GM23338 (cell line): ENCODE measurements at regions not wholly inside any gene's neighbourhood (a gene's known extent, or its start where the extent isn't known, plus 50 kb on each side); places are given as distances from the start of the nearest gene placed in this dataset.

ENCODE experiments used
- ATAC-seq: fragments of 200-7000 bp; cut with Tn5 transposase; 3 replicates; pipeline ENCODE4 v1.9.1; 2020
- DNase-seq: peaks from one replicate; pipeline ENCODE4 v3.0.0-alpha.2; 2015; ENCODE audit warnings: low spot score
- H2AFZ ChIP-seq: fragments of 200-600 bp; sonication (generic); 2 replicates; pipeline ENCODE4 v1.8.0; 2016; ENCODE audit warnings: antibody characterized with exemption, mild to moderate bottlenecking, moderate library complexity
- H3F3A ChIP-seq: fragments of 200-600 bp; sonication (generic); replicated peaks from 2 replicates; pipeline ENCODE4 v1.8.0; 2017; ENCODE audit warnings: antibody characterized with exemption, mixed run types, low read depth
- H3K27ac ChIP-seq: fragments of 200-600 bp; sonication (generic); 2 replicates; pipeline ENCODE4 v1.6.1; 2016; ENCODE audit warnings: low read depth
- H3K27me3 ChIP-seq: fragments of 200-600 bp; sonication (generic); 2 replicates; pipeline ENCODE4 v1.8.0; 2016; ENCODE audit warnings: mild to moderate bottlenecking, mixed run types, moderate library complexity; ENCODE audit not compliant: insufficient read depth
- H3K36me3 ChIP-seq: fragments of 200-600 bp; sonication (generic); 2 replicates; pipeline ENCODE4 v1.8.0; 2016; ENCODE audit warnings: mild to moderate bottlenecking; ENCODE audit not compliant: insufficient read depth
- H3K4me1 ChIP-seq: fragments of 200-600 bp; sonication (generic); 2 replicates; pipeline ENCODE4 v1.8.0; 2016; ENCODE audit warnings: mild to moderate bottlenecking, moderate library complexity; ENCODE audit not compliant: insufficient read depth
- H3K4me2 ChIP-seq: fragments of 200-600 bp; sonication (generic); 2 replicates; pipeline ENCODE4 v1.7.1; 2017; ENCODE audit warnings: mixed run types
- H3K4me3 ChIP-seq: fragments of 200-600 bp; sonication (generic); 2 replicates; pipeline ENCODE4 v1.6.1; 2016; ENCODE audit warnings: mixed run types
- H3K79me2 ChIP-seq: fragments of 200-600 bp; sonication (generic); replicated peaks from 2 replicates; pipeline ENCODE4 v1.8.0; 2017; ENCODE audit warnings: mild to moderate bottlenecking; ENCODE audit not compliant: insufficient read depth
- H3K9me2 ChIP-seq: fragments of 200-600 bp; sonication (generic); 2 replicates; pipeline ENCODE4 v1.8.0; 2017; ENCODE audit not compliant: insufficient read depth
- H4K20me1 ChIP-seq: fragments of 200-600 bp; sonication (generic); replicated peaks from 2 replicates; pipeline ENCODE4 v1.8.0; 2017; ENCODE audit warnings: mild to moderate bottlenecking; ENCODE audit not compliant: insufficient read depth
- H3K27ac Mint-ChIP-seq: 2 replicates; pipeline ENCODE4 v1.8.0; 2020; ENCODE audit warnings: inconsistent platforms, mild to moderate bottlenecking, moderate library complexity, mixed read lengths
- H3K27me3 Mint-ChIP-seq: 3 replicates; pipeline ENCODE4 v1.8.0; 2022; ENCODE audit warnings: low read depth, mild to moderate bottlenecking, moderate library complexity, mixed read lengths, inconsistent platforms; ENCODE audit not compliant: insufficient read depth, poor library complexity
- H3K36me3 Mint-ChIP-seq: 3 replicates; pipeline ENCODE4 v1.8.0; 2021; ENCODE audit warnings: low read depth, mild to moderate bottlenecking, inconsistent platforms, moderate library complexity, mixed read lengths
- H3K4me1 Mint-ChIP-seq: 3 replicates; pipeline ENCODE4 v1.8.0; 2020; ENCODE audit warnings: mild to moderate bottlenecking, inconsistent platforms, mixed read lengths
- H3K4me3 Mint-ChIP-seq: 3 replicates; pipeline ENCODE4 v1.8.0; 2021; ENCODE audit warnings: moderate library complexity, mild to moderate bottlenecking, inconsistent platforms, mixed read lengths
- H3K9me3 Mint-ChIP-seq: 3 replicates; pipeline ENCODE4 v1.8.0; 2020; ENCODE audit warnings: moderate library complexity, mild to moderate bottlenecking, inconsistent platforms, mixed read lengths
- CREB1 ChIP-seq: fragments of 250-450 bp; sonication (Bioruptor Pico); IDR thresholded peaks from 2 replicates; pipeline ENCODE4 v1.5.0; 2020; ENCODE audit warnings: low read depth, mild to moderate bottlenecking, moderate library complexity
- CTCF ChIP-seq, 2 experiments: fragments of 200-600 bp in 1 of 2; sonication (generic) in 1 of 2; conservative IDR thresholded peaks; 2 replicates each; pipeline versions ENCODE4 v1.5.1 to v1.6.1; 2016 to 2017; ENCODE audit warnings: antibody characterized with exemption in 2 of 2, low read depth in 2 of 2, mild to moderate bottlenecking in 2 of 2, moderate library complexity in 1 of 2
- ETS1 ChIP-seq: IDR thresholded peaks from 2 replicates; pipeline ENCODE4 v1.6.1; 2016; ENCODE audit warnings: antibody characterized with exemption
- EZH2 ChIP-seq: fragments of 200-600 bp; sonication (generic); IDR thresholded peaks from one replicate; pipeline ENCODE4 v1.8.0; 2017; ENCODE audit warnings: antibody characterized with exemption, mild to moderate bottlenecking, low read depth; ENCODE audit not compliant: unreplicated experiment
- EZH2phosphoT487 ChIP-seq: fragments of 200-600 bp; sonication (generic); IDR thresholded peaks from one replicate; pipeline ENCODE4 v1.8.1; 2018; ENCODE audit warnings: antibody characterized with exemption; ENCODE audit not compliant: unreplicated experiment
- JUNB ChIP-seq: IDR thresholded peaks from one replicate; pipeline ENCODE4 v1.6.1; 2016; ENCODE audit warnings: antibody characterized with exemption; ENCODE audit not compliant: unreplicated experiment
- NANOG ChIP-seq: IDR thresholded peaks from 2 replicates; pipeline ENCODE4 v1.6.1; 2016; ENCODE audit warnings: antibody characterized with exemption, borderline replicate concordance
- POLR2AphosphoS5 ChIP-seq: IDR thresholded peaks from 2 replicates; pipeline ENCODE4 v1.6.1; 2016; ENCODE audit warnings: antibody characterized with exemption, low read depth
- STAT1 ChIP-seq: IDR thresholded peaks from one replicate; pipeline ENCODE4 v1.6.1; 2016; ENCODE audit warnings: antibody characterized with exemption; ENCODE audit not compliant: unreplicated experiment
- ZNF114 ChIP-seq: fragments of 250-450 bp; sonication (Bioruptor Pico); IDR thresholded peaks from 2 replicates; pipeline ENCODE4 v1.5.0; 2020; ENCODE audit warnings: mild to moderate bottlenecking, moderate library complexity
- ZNF331 ChIP-seq: fragments of 250-450 bp; sonication (Bioruptor Pico); IDR thresholded peaks from 2 replicates; pipeline ENCODE4 v1.5.0; 2020; ENCODE audit warnings: low read depth, mild to moderate bottlenecking, moderate library complexity
- ZNF462 ChIP-seq: fragments of 250-450 bp; sonication (Bioruptor Pico); IDR thresholded peaks from 2 replicates; pipeline ENCODE4 v1.5.0; 2020; ENCODE audit warnings: mild to moderate bottlenecking, moderate library complexity

GRCh38 chr12:24446287-24446686 is 496.8 kb upstream of the SOX5 start:
- H3K27ac ChIP-seq: no peak overlapping the region
- H3K27ac Mint-ChIP-seq: no peak overlapping the region
- H3K27me3 Mint-ChIP-seq: no peaks in the 10 kb centered on the region
- H3K4me1 ChIP-seq: peaks cover 8% of the 10 kb centered on the region
- ATAC-seq (no peak), DNase-seq (peak; percentile 16)
- no peak overlapping the region for H3K4me2 ChIP-seq
- no peaks in the 10 kb centered on the region; the same call in 1 of the 2 replicates for H3K9me2 ChIP-seq
- H3K4me3 ChIP-seq: no peak overlapping the region
- H2AFZ ChIP-seq: no peak overlapping the region
- H3K4me1 Mint-ChIP-seq: peaks cover 24% of the 10 kb centered on the region
- H3K4me3 Mint-ChIP-seq: no peak overlapping the region
- H4K20me1 ChIP-seq: no peaks in the 10 kb centered on the region
- H3F3A ChIP-seq: no peaks in the 10 kb centered on the region
- H3K36me3 Mint-ChIP-seq: no peaks in the 10 kb centered on the region; the same call in 2 of the 3 replicates
- H3K36me3 ChIP-seq: no peaks in the 10 kb centered on the region
- no peaks in the 10 kb centered on the region for H3K79me2 ChIP-seq
- no peaks in the 10 kb centered on the region for H3K27me3 ChIP-seq
- H3K9me3 Mint-ChIP-seq: no peaks in the 10 kb centered on the region
- TF ChIP-seq ZNF331 (no peak), ZNF114 (CRISPR knock-in tag) (no peak), STAT1 (no peak)

- Histone ChIP-seq H3K4me2 (no peak overlapping the region), H3K27me3 (no peaks in the 10 kb centered on the region), H3K79me2 (no peaks in the 10 kb centered on the region), H3K9me2 (no peaks in the 10 kb centered on the region), H3F3A (no peaks in the 10 kb centered on the region), H3K4me1 (peaks cover 8% of the 10 kb centered on the region), H4K20me1 (no peaks in the 10 kb centered on the region), H3K27ac (no peak overlapping the region), H3K36me3 (no peaks in the 10 kb centered on the region), H2AFZ (no peak overlapping the region), H3K4me3 (no peak overlapping the region)
- ATAC-seq: peak; percentile 53
- Mint-ChIP-seq H3K4me3 (no peak overlapping the region), H3K4me1 (peaks cover 24% of the 10 kb centered on the region), H3K27ac (no peak overlapping the region), H3K9me3 (no peaks in the 10 kb centered on the region; the same call in 2 of the 3 replicates), H3K36me3 (no peaks in the 10 kb centered on the region), H3K27me3 (no peaks in the 10 kb centered on the region)
- no peak for DNase-seq
- no peak for TF ChIP-seq ZNF114 (CRISPR knock-in tag)
- no peak for TF ChIP-seq NANOG
- TF ChIP-seq CTCF (conservative IDR thresholded peaks at IDR 0.05; ENCODE audit: low read depth in 2 of 2): no peak
- TF ChIP-seq POLR2AphosphoS5: no peak
- TF ChIP-seq CREB1 (CRISPR knock-in tag): no peak
- no peak for TF ChIP-seq EZH2phosphoT487
- no peak for TF ChIP-seq STAT1
- no peak for TF ChIP-seq ZNF331
- no peak for TF ChIP-seq ETS1
- no peak for TF ChIP-seq ZNF462
- TF ChIP-seq JUNB: no peak
- no peak for TF ChIP-seq EZH2
Measured at GRCh38 chr12:24444634-24445033, 495.2 kb upstream of the SOX5 start.
